PC-3 (cell line): ENCODE measurements at regions not wholly inside any gene's neighbourhood (a gene's known extent, or its start where the extent isn't known, plus 50 kb on each side); places are given as distances from the start of the nearest gene placed in this dataset.

ENCODE experiments used
- ATAC-seq: fragments of 200-7000 bp; cut with Tn5 transposase; 2 replicates; pipeline ENCODE4 v1.9.1; 2020; ENCODE audit warnings: mild to moderate bottlenecking, moderate library complexity
- BruUV-seq: library from RNA; stranded (reverse); fragments of 400-500 nt; replicated peaks from 2 replicates; lab custom pipeline; 2021; lab: Mats Ljungman, UMichigan
- CTCF ChIA-PET: fragments of 300-600 bp; sonication (Branson Sonifier 250); formaldehyde crosslinking; loops from one replicate; lab custom pipeline; 2022; ENCODE audit warnings: antibody characterized with exemption; lab: Charles Lee
- POLR2A ChIA-PET: fragments of 300-600 bp; sonication (Branson Sonifier 250); formaldehyde crosslinking; loops from one replicate; lab custom pipeline; 2022; ENCODE audit warnings: antibody characterized with exemption; ENCODE audit not compliant: unreplicated experiment; lab: Charles Lee
- DNase-seq: peaks from one replicate; pipeline ENCODE4 v3.0.0-alpha.2; 2015
- H2AFZ ChIP-seq: fragments of 300-600 bp; sonication (generic); 2 replicates; pipeline ENCODE4 v1.6.0; 2016; ENCODE audit warnings: antibody characterized with exemption, low read length
- H3F3A ChIP-seq: fragments of 300-600 bp; sonication (generic); one replicate; pipeline ENCODE4 v1.6.0; 2017; ENCODE audit warnings: antibody characterized with exemption, low read length, control low read depth, mild to moderate bottlenecking; ENCODE audit not compliant: unreplicated experiment
- H3K27ac ChIP-seq: fragments of 300-600 bp; sonication (generic); 2 replicates; pipeline ENCODE4 v1.5.1; 2016; ENCODE audit warnings: mild to moderate bottlenecking, low read length
- H3K27me3 ChIP-seq: fragments of 300-600 bp; sonication (generic); 2 replicates; pipeline ENCODE4 v1.6.1; 2016; ENCODE audit warnings: low read length, mixed read lengths
- H3K36me3 ChIP-seq: fragments of 300-600 bp; sonication (generic); 2 replicates; pipeline ENCODE4 v1.6.1; 2016; ENCODE audit warnings: low read depth, mixed run types, low read length, mixed read lengths
- H3K4me1 ChIP-seq: fragments of 300-600 bp; sonication (generic); 2 replicates; pipeline ENCODE4 v1.5.1; 2016; ENCODE audit warnings: low read length; ENCODE audit not compliant: insufficient read depth
- H3K4me2 ChIP-seq: fragments of 300-600 bp; sonication (generic); 2 replicates; pipeline ENCODE4 v1.6.0; 2016; ENCODE audit warnings: low read length
- H3K4me3 ChIP-seq: fragments of 300-600 bp; sonication (generic); 2 replicates; pipeline ENCODE4 v1.5.1; 2016; ENCODE audit warnings: mild to moderate bottlenecking, low read length, mixed read lengths
- H3K79me2 ChIP-seq: fragments of 300-600 bp; sonication (generic); 2 replicates; pipeline ENCODE4 v1.6.1; 2017; ENCODE audit warnings: low read length, mixed read lengths
- H3K9ac ChIP-seq: fragments of 300-600 bp; sonication (generic); 2 replicates; pipeline ENCODE4 v1.6.0; 2016; ENCODE audit warnings: mild to moderate bottlenecking, low read length
- H3K9me2 ChIP-seq: fragments of 300-600 bp; sonication (generic); replicated peaks from 2 replicates; pipeline ENCODE4 v1.6.1; 2016; ENCODE audit warnings: mixed run types, low read length, mixed read lengths
- H3K9me3 ChIP-seq: fragments of 300-600 bp; sonication (generic); 2 replicates; pipeline ENCODE4 v1.6.1; 2016; ENCODE audit warnings: low read length, mixed read lengths
- H4K20me1 ChIP-seq: fragments of 300-600 bp; sonication (generic); 2 replicates; pipeline ENCODE4 v1.6.1; 2016; ENCODE audit warnings: low read length, mixed read lengths
- CTCF ChIP-seq: fragments of 300-600 bp; sonication (generic); conservative IDR thresholded peaks from 2 replicates; pipeline ENCODE4 v1.5.1; 2017; ENCODE audit warnings: antibody characterized with exemption, low read depth, mild to moderate bottlenecking, low read length
- EZH2 ChIP-seq: fragments of 300-600 bp; sonication (generic); IDR thresholded peaks from one replicate; pipeline ENCODE4 v1.6.1; 2017; ENCODE audit warnings: antibody characterized with exemption, mild to moderate bottlenecking, low read length; ENCODE audit not compliant: unreplicated experiment
- EZH2phosphoT487 ChIP-seq: fragments of 300-600 bp; sonication (generic); IDR thresholded peaks from 2 replicates; pipeline ENCODE4 v1.6.1; 2018; ENCODE audit warnings: mild to moderate bottlenecking, antibody characterized with exemption, low read length, borderline replicate concordance
- intact Hi-C: fragments of 100-400 bp; cut with micrococcal nuclease; formaldehyde crosslinking; loops from 2 replicates; pipeline ENCODE4 v1.9.0; 2023

- Histone ChIP-seq H3K4me3 (no peak overlapping the region), H2AFZ (no peak overlapping the region), H3F3A (no peaks in the 10 kb centered on the region), H3K79me2 (no peaks in the 10 kb centered on the region), H4K20me1 (no peaks in the 10 kb centered on the region), H3K9me2 (no peaks in the 10 kb centered on the region), H3K27ac (no peak overlapping the region), H3K9ac (no peak overlapping the region), H3K4me1 (no peaks in the 10 kb centered on the region), H3K27me3 (peaks cover 25% of the 10 kb centered on the region), H3K4me2 (no peak overlapping the region), H3K9me3 (no peaks in the 10 kb centered on the region), H3K36me3 (no peaks in the 10 kb centered on the region)
- DNase-seq (no peak), ATAC-seq (no peak)
- intact Hi-C loops: no loop called here
- CTCF ChIA-PET: no interaction called here
- POLR2A ChIA-PET: no interaction called here
- no peak for TF ChIP-seq CTCF
- TF ChIP-seq EZH2: no peak
- no peak for TF ChIP-seq EZH2phosphoT487
- no TSS peak for BruUV-seq
These were observed 215.9 kb upstream of the HDAC4 start for GRCh38 chr2:239616729-239617128.

GRCh38 chr2:239612133-239612532 is 211.3 kb upstream of the HDAC4 start:
- Histone ChIP-seq H3K27ac (no peak overlapping the region), H3K4me2 (no peak overlapping the region), H3K9ac (no peak overlapping the region), H3K4me1 (no peaks in the 10 kb centered on the region), H2AFZ (no peak overlapping the region), H3K27me3 (peaks cover 56% of the 10 kb centered on the region), H3K4me3 (no peak overlapping the region), H3K9me2 (no peaks in the 10 kb centered on the region), H3K9me3 (no peaks in the 10 kb centered on the region), H3F3A (no peaks in the 10 kb centered on the region), H3K36me3 (no peaks in the 10 kb centered on the region), H4K20me1 (no peaks in the 10 kb centered on the region), H3K79me2 (no peaks in the 10 kb centered on the region)
- ChIA-PET CTCF (no interaction called here), POLR2A (no interaction called here)
- TF ChIP-seq EZH2phosphoT487 (no peak), CTCF (no peak), EZH2 (no peak)
- DNase-seq (no peak), ATAC-seq (no peak)
- intact Hi-C loops: no loop called here
- no TSS peak for BruUV-seq

GRCh38 chr2:239611222-239611795 is 210.5 kb upstream of the HDAC4 start:
- no peak for DNase-seq
- Histone ChIP-seq H3F3A (no peaks in the 10 kb centered on the region), H3K27me3 (peaks cover 64% of the 10 kb centered on the region), H4K20me1 (no peaks in the 10 kb centered on the region), H3K9ac (no peak overlapping the region), H3K4me1 (no peaks in the 10 kb centered on the region), H3K9me3 (no peaks in the 10 kb centered on the region), H3K36me3 (no peaks in the 10 kb centered on the region), H2AFZ (no peak overlapping the region), H3K4me2 (no peak overlapping the region), H3K79me2 (no peaks in the 10 kb centered on the region), H3K27ac (no peak overlapping the region), H3K4me3 (no peak overlapping the region), H3K9me2 (no peaks in the 10 kb centered on the region)
- TF ChIP-seq EZH2 (no peak), EZH2phosphoT487 (no peak)
- no TSS peak for BruUV-seq
- POLR2A ChIA-PET: no interaction called here
- CTCF ChIA-PET: no interaction called here
- intact Hi-C loops: no loop called here
- no peak for ATAC-seq
